K562 (cell line): ENCODE measurements at regions not wholly inside any gene's neighbourhood (a gene's known extent, or its start where the extent isn't known, plus 50 kb on each side); places are given as distances from the start of the nearest gene placed in this dataset.

Source experiments
- ESRRA ChIP-seq: fragments of 450-650 bp; IDR thresholded peaks from 2 replicates; pipeline ENCODE4 v1.6.1; 2014; ENCODE audit warnings: low read depth, mild to moderate bottlenecking, moderate library complexity, borderline replicate concordance
- FOXJ3 ChIP-seq: sonication (generic); formaldehyde crosslinking; IDR thresholded peaks from 2 replicates; pipeline ENCODE4 v1.4.0; 2020; ENCODE audit warnings: mild to moderate bottlenecking, missing genetic modification reagents
- PBX2 ChIP-seq, 2 experiments: IDR thresholded peaks in 1 of 2; conservative IDR thresholded peaks in 1 of 2; 2 replicates each; pipeline ENCODE4 v1.6.1; 2016; ENCODE audit warnings: low read depth in 2 of 2, mild to moderate bottlenecking in 1 of 2, missing compliant biosample characterization in 1 of 2, missing genetic modification characterization in 1 of 2, moderate library complexity in 1 of 2
- REST ChIP-seq, 2 experiments: fragments of 450-650 bp; formaldehyde crosslinking in 1 of 2; IDR thresholded peaks; 2 replicates each; pipeline versions ENCODE4 v1.4.0 to v1.6.1; 2014 to 2020; ENCODE audit warnings: mild to moderate bottlenecking in 2 of 2, borderline replicate concordance in 1 of 2, low read depth in 1 of 2
- ZBTB11 ChIP-seq, 3 experiments: fragments of 200-800 bp in 1 of 3; fragments of 250-450 bp in 1 of 3; fragments of 450-650 bp in 1 of 3; sonication (Bioruptor Pico) in 1 of 3; sonication (Bioruptor generic) in 1 of 3; formaldehyde crosslinking in 1 of 3; IDR thresholded peaks; 2 replicates each; pipeline versions ENCODE4 v1.6.1 to v1.8.0; 2016 to 2022; ENCODE audit warnings: mild to moderate bottlenecking in 2 of 3, missing genetic modification characterization in 2 of 3, missing compliant biosample characterization in 1 of 3, moderate library complexity in 1 of 3
- ZNF280A ChIP-seq: fragments of 450-650 bp; IDR thresholded peaks from 2 replicates; pipeline ENCODE4 v1.6.1; 2018; ENCODE audit warnings: mild to moderate bottlenecking, low read depth; ENCODE audit not compliant: partially characterized antibody
- ZNF316 ChIP-seq: fragments of 450-650 bp; IDR thresholded peaks from 2 replicates; pipeline ENCODE4 v1.6.1; 2016
- ZNF324 ChIP-seq: fragments of 250-450 bp; sonication (Bioruptor Pico); IDR thresholded peaks from 2 replicates; pipeline ENCODE4 v1.4.0; 2020; ENCODE audit warnings: mild to moderate bottlenecking

GRCh38 chr7:32680259-32681173 is 185.2 kb downstream of the AVL9 start (continued):
- no peak for TF ChIP-seq PBX2 (CRISPR knock-in tag; IDR thresholded peaks at IDR 0.05; ENCODE audit: low read depth)
- no peak for TF ChIP-seq PBX2 (tag; conservative IDR thresholded peaks at IDR 0.05; ENCODE audit: low read depth)
- TF ChIP-seq ZBTB11 (CRISPR knock-in tag; IDR thresholded peaks at IDR 0.05), result peak in 1 of 3 experiments; percentile 66; a peak in 1 of 6 replicates
- TF ChIP-seq FOXJ3 (CRISPR knock-in tag), result no peak
- TF ChIP-seq ZNF324, result 0 out of 2 replicates have a peak, but pooled peaks have one; percentile 10
- peak; percentile 79; the same call in 1 of the 2 replicates for TF ChIP-seq ESRRA
- TF ChIP-seq REST (IDR thresholded peaks at IDR 0.05; ENCODE audit: borderline replicate concordance), result peak; percentile 90
- TF ChIP-seq REST (CRISPR knock-in tag; IDR thresholded peaks at IDR 0.05; ENCODE audit: low read depth), result no peak
- TF ChIP-seq ZNF280A, result no peak
- TF ChIP-seq ZNF316, result no peak
